ENCODE measurements at regions not wholly inside any gene's neighbourhood (a gene's known extent, or its start where the extent isn't known, plus 50 kb on each side); places are given as distances from the start of the nearest gene placed in this dataset.

GRCh38 chr12:74408601-74409166 lies 129.0 kb upstream of the ATXN7L3B start:
- DNase-seq (ENCODE audit: insufficient read length, low spot score) (no peak), FAIRE-seq (no peak)

- DNase-seq (ENCODE audit: insufficient read length, low spot score) (no peak), FAIRE-seq (no peak)
Measured at GRCh38 chr12:74412606-74413230, 124.9 kb upstream of the ATXN7L3B start.

- FAIRE-seq (no peak), DNase-seq (ENCODE audit: insufficient read length, low spot score) (no peak)
Measured at GRCh38 chr12:74415633-74416032, 122.0 kb upstream of the ATXN7L3B start.

GRCh38 chr12:74418573-74418972 lies 119.1 kb upstream of the ATXN7L3B start:
- no peak for FAIRE-seq

GRCh38 chr12:74424778-74425177 lies 112.9 kb upstream of the ATXN7L3B start:
- FAIRE-seq: no peak
- DNase-seq (ENCODE audit: insufficient read length, low spot score): no peak

More at GRCh38 chr12:74418573-74418972, 119.1 kb upstream of the ATXN7L3B start:
- DNase-seq (ENCODE audit: insufficient read length, low spot score): no peak

- no peak for DNase-seq (ENCODE audit: insufficient read length, low spot score)
- no peak for FAIRE-seq
Measured at GRCh38 chr12:74426091-74426490, 111.5 kb upstream of the ATXN7L3B start.

GRCh38 chr12:74429535-74429934 lies 108.1 kb upstream of the ATXN7L3B start:
- DNase-seq (ENCODE audit: insufficient read length, low spot score) (no peak), FAIRE-seq (no peak)

- FAIRE-seq (no peak), DNase-seq (ENCODE audit: insufficient read length, low spot score) (no peak)
Measured at GRCh38 chr12:74431801-74432200, 105.8 kb upstream of the ATXN7L3B start.

- FAIRE-seq: no peak
- no peak for DNase-seq (ENCODE audit: insufficient read length, low spot score)
Measured at GRCh38 chr12:74440469-74440868, 97.2 kb upstream of the ATXN7L3B start.

GRCh38 chr12:74441872-74442271 lies 95.8 kb upstream of the ATXN7L3B start:
- FAIRE-seq: no peak
- DNase-seq (ENCODE audit: insufficient read length, low spot score): no peak

- DNase-seq (ENCODE audit: insufficient read length, low spot score) (no peak), FAIRE-seq (no peak)
Measured at GRCh38 chr12:74446466-74446865, 91.2 kb upstream of the ATXN7L3B start.

GRCh38 chr12:74449872-74450271 lies 87.8 kb upstream of the ATXN7L3B start:
- DNase-seq (ENCODE audit: insufficient read length, low spot score) (no peak), FAIRE-seq (no peak)

- FAIRE-seq (no peak), DNase-seq (ENCODE audit: insufficient read length, low spot score) (no peak)
Measured at GRCh38 chr12:74454109-74454508, 83.5 kb upstream of the ATXN7L3B start.

- no peak for FAIRE-seq
Measured at GRCh38 chr12:74455429-74455828, 82.2 kb upstream of the ATXN7L3B start.

GRCh38 chr12:74456431-74456830 lies 81.2 kb upstream of the ATXN7L3B start:
- no peak for FAIRE-seq
- no peak for DNase-seq (ENCODE audit: insufficient read length, low spot score)

More at GRCh38 chr12:74455429-74455828, 82.2 kb upstream of the ATXN7L3B start:
- no peak for DNase-seq (ENCODE audit: insufficient read length, low spot score)

GRCh38 chr12:74468401-74468800 lies 69.2 kb upstream of the ATXN7L3B start:
- DNase-seq (ENCODE audit: insufficient read length, low spot score): no peak

GRCh38 chr12:74476234-74476633 lies 61.4 kb upstream of the ATXN7L3B start:
- FAIRE-seq: no peak
- no peak for DNase-seq (ENCODE audit: insufficient read length, low spot score)

More at GRCh38 chr12:74468401-74468800, 69.2 kb upstream of the ATXN7L3B start:
- no peak for FAIRE-seq

GRCh38 chr12:74481078-74481477 lies 56.6 kb upstream of the ATXN7L3B start:
- FAIRE-seq (no peak), DNase-seq (ENCODE audit: insufficient read length, low spot score) (no peak)

- no peak for DNase-seq (ENCODE audit: insufficient read length, low spot score)
- FAIRE-seq: no peak
Measured at GRCh38 chr12:74482115-74482514, 55.5 kb upstream of the ATXN7L3B start.

GRCh38 chr12:74483057-74483456 lies 54.6 kb upstream of the ATXN7L3B start:
- FAIRE-seq (no peak), DNase-seq (ENCODE audit: insufficient read length, low spot score) (no peak)
